22Rv1 (cell line): ENCODE measurements at regions not wholly inside any gene's neighbourhood (a gene's known extent, or its start where the extent isn't known, plus 50 kb on each side); places are given as distances from the start of the nearest gene placed in this dataset.

ENCODE experiments used
- CTCF ChIP-seq: fragments of 450-650 bp; IDR thresholded peaks from 2 replicates; pipeline ENCODE4 v1.5.1; 2017; ENCODE audit warnings: mild to moderate bottlenecking
- ZFX ChIP-seq: fragments of 450-650 bp; IDR thresholded peaks from 2 replicates; pipeline ENCODE4 v1.6.1; 2017; ENCODE audit warnings: antibody characterized with exemption, borderline replicate concordance

- TF ChIP-seq CTCF (no peak), ZFX (no peak)
Measured at GRCh38 chr10:111593578-111593977, 516.7 kb downstream of the ADRA2A start.
